SK-N-SH (cell line): ENCODE measurements at regions not wholly inside any gene's neighbourhood (a gene's known extent, or its start where the extent isn't known, plus 50 kb on each side); places are given as distances from the start of the nearest gene placed in this dataset.

ENCODE experiments used
- CTCF ChIA-PET: fragments of 300-600, 350-600 bp; formaldehyde crosslinking; extraction: SDS; loops from one replicate; lab custom pipeline; 2021; lab: Yijun Ruan, JAX
- POLR2A ChIA-PET: fragments of 350-600 bp; sonication (Branson Sonifier 250); formaldehyde crosslinking; extraction: SDS; loops from one replicate; lab custom pipeline; 2020; ENCODE audit warnings: antibody characterized with exemption, inconsistent platforms; lab: Yijun Ruan, JAX
- DNase-seq: peaks from one replicate; pipeline ENCODE4 v3.0.0; 2012
- H2AFZ ChIP-seq: fragments of 200-600 bp; sonication (generic); 2 replicates; pipeline ENCODE4 v1.8.1; 2016; ENCODE audit warnings: antibody characterized with exemption, mild to moderate bottlenecking, low read depth
- H3F3A ChIP-seq: fragments of 200-600 bp; sonication (generic); replicated peaks from 2 replicates; pipeline ENCODE3; 2016; ENCODE audit warnings: antibody characterized with exemption, mild to moderate bottlenecking; ENCODE audit not compliant: insufficient read depth
- H3K27ac ChIP-seq, 2 experiments: fragments of 200-500 bp in 1 of 2; fragments of 200-600 bp in 1 of 2; sonication (Bioruptor generic) in 1 of 2; sonication (generic), shearing (Covaris generic) in 1 of 2; 2 replicates each; pipeline versions ENCODE4 v1.5.1 to v1.6.1; 2014 to 2016; ENCODE audit warnings: low read depth in 2 of 2, inconsistent platforms in 1 of 2, low read length in 1 of 2, mild to moderate bottlenecking in 1 of 2, mixed read lengths in 1 of 2
- H3K27me3 ChIP-seq: fragments of 200-600 bp; sonication (generic), shearing (Covaris generic); 2 replicates; pipeline ENCODE4 v1.6.1; 2016; ENCODE audit warnings: mixed run types; ENCODE audit not compliant: insufficient read depth
- H3K36me3 ChIP-seq, 2 experiments: fragments of 200-500 bp in 1 of 2; fragments of 200-600 bp in 1 of 2; sonication (Bioruptor generic) in 1 of 2; sonication (generic) in 1 of 2; replicated peaks in 1 of 2; 2 replicates each; pipeline versions ENCODE3 to v1.5.1; 2014 to 2016; ENCODE audit warnings: low read length in 1 of 2, mild to moderate bottlenecking in 1 of 2; ENCODE audit not compliant: insufficient read depth in 2 of 2, control insufficient read depth in 1 of 2
- H3K4me1 ChIP-seq, 2 experiments: fragments of 200-500 bp in 1 of 2; fragments of 200-600 bp in 1 of 2; sonication (Bioruptor generic) in 1 of 2; sonication (generic), shearing (Covaris generic) in 1 of 2; 2 replicates each; pipeline versions ENCODE4 v1.5.1 to v1.6.1; 2014 to 2016; ENCODE audit warnings: low read depth in 1 of 2, low read length in 1 of 2, mixed run types in 1 of 2; ENCODE audit not compliant: insufficient read depth in 2 of 2, control insufficient read depth in 1 of 2
- H3K4me2 ChIP-seq: fragments of 200-600 bp; sonication (generic), shearing (Covaris generic); 2 replicates; pipeline ENCODE4 v1.6.1; 2017; ENCODE audit warnings: mixed run types
- H3K4me3 ChIP-seq, 2 experiments: fragments of 200-500 bp in 1 of 2; fragments of 200-600 bp in 1 of 2; sonication (Bioruptor generic) in 1 of 2; sonication (generic), shearing (Covaris generic) in 1 of 2; 2 replicates each; pipeline versions ENCODE4 v1.5.1 to v1.8.1; 2014 to 2016; ENCODE audit warnings: low read depth in 2 of 2, inconsistent platforms in 1 of 2, low read length in 1 of 2, mild to moderate bottlenecking in 1 of 2, mixed read lengths in 1 of 2, moderate library complexity in 1 of 2
- H3K79me2 ChIP-seq: fragments of 200-600 bp; sonication (generic); 2 replicates; pipeline ENCODE4 v1.8.1; 2017; ENCODE audit warnings: mild to moderate bottlenecking; ENCODE audit not compliant: insufficient read depth
- H3K9ac ChIP-seq: fragments of 200-600 bp; sonication (generic); 2 replicates; pipeline ENCODE4 v1.6.1; 2017; ENCODE audit warnings: mixed run types
- H3K9me2 ChIP-seq: fragments of 200-600 bp; sonication (generic); 2 replicates; pipeline ENCODE4 v1.6.1; 2017; ENCODE audit warnings: mixed run types
- H3K9me3 ChIP-seq: fragments of 200-600 bp; sonication (generic); 2 replicates; pipeline ENCODE4 v1.6.1; 2017; ENCODE audit warnings: mixed run types, mild to moderate bottlenecking, moderate library complexity
- H4K20me1 ChIP-seq: fragments of 200-600 bp; sonication (generic); 2 replicates; pipeline ENCODE4 v1.6.1; 2017; ENCODE audit warnings: mild to moderate bottlenecking, mixed run types; ENCODE audit not compliant: insufficient read depth
- CTCF ChIP-seq: fragments of 200-600 bp; sonication (generic); IDR thresholded peaks from 2 replicates; pipeline ENCODE4 v1.6.1; 2017; ENCODE audit warnings: antibody characterized with exemption, mild to moderate bottlenecking, moderate library complexity
- EP300 ChIP-seq, 2 experiments: IDR thresholded peaks; 2 replicates each; pipeline versions ENCODE4 v1.4.0 to v1.6.1; 2012; ENCODE audit warnings: borderline replicate concordance in 1 of 2, low read depth in 1 of 2, low read length in 1 of 2
- FOSL2 ChIP-seq: IDR thresholded peaks from 2 replicates; pipeline ENCODE4 v1.4.0; 2012; ENCODE audit warnings: low read depth, mild to moderate bottlenecking, moderate library complexity, borderline replicate concordance
- IRF3 ChIP-seq: fragments of 150-350 bp; IDR thresholded peaks from 2 replicates; pipeline ENCODE4 v1.6.1; 2016; ENCODE audit warnings: mild to moderate bottlenecking, low read depth, low read length
- JUND ChIP-seq: IDR thresholded peaks from 2 replicates; pipeline ENCODE4 v1.4.0; 2012
- MAX ChIP-seq: IDR thresholded peaks from 2 replicates; pipeline ENCODE4 v1.4.0; 2012; ENCODE audit warnings: low read depth
- MEF2A ChIP-seq: IDR thresholded peaks from 2 replicates; pipeline ENCODE4 v1.4.0; 2012; ENCODE audit warnings: low read depth, borderline replicate concordance
- MXI1 ChIP-seq: IDR thresholded peaks from 2 replicates; pipeline ENCODE4 v1.6.1; 2012; ENCODE audit warnings: mild to moderate bottlenecking, low read depth, low read length, improper control_type of control experiment
- NRF1 ChIP-seq: IDR thresholded peaks from 2 replicates; pipeline ENCODE4 v1.6.1; 2012; ENCODE audit warnings: low read depth, mild to moderate bottlenecking, low read length
- RXRA ChIP-seq: IDR thresholded peaks from 2 replicates; pipeline ENCODE4 v1.4.0; 2012; ENCODE audit warnings: low read depth, mild to moderate bottlenecking, borderline replicate concordance
- TAF1 ChIP-seq: IDR thresholded peaks from 2 replicates; pipeline ENCODE4 v1.6.1; 2012; ENCODE audit warnings: low read depth, mild to moderate bottlenecking, low read length, moderate library complexity, borderline replicate concordance
- TCF12 ChIP-seq: IDR thresholded peaks from 2 replicates; pipeline ENCODE4 v1.4.0; 2012
- TEAD4 ChIP-seq: IDR thresholded peaks from 2 replicates; pipeline ENCODE4 v1.4.0; 2012; ENCODE audit warnings: mild to moderate bottlenecking, borderline replicate concordance; ENCODE audit not compliant: insufficient read depth
- USF2 ChIP-seq: fragments of 150-350 bp; IDR thresholded peaks from 2 replicates; pipeline ENCODE4 v1.6.1; 2017; ENCODE audit warnings: antibody characterized with exemption, low read length, low read depth, borderline replicate concordance
- WGBS: methylation state at CpG from one replicate; pipeline ENCODE4 v1.1.6; 2017; ENCODE audit warnings: low lambda C conversion rate; 5-methylcytosine and 5-hydroxymethylcytosine counted together
- TF ChIP-seq, protein P1 (sequence below): IDR thresholded peaks from 2 replicates; pipeline ENCODE4 v1.4.0; 2012; ENCODE audit warnings: low read depth, borderline replicate concordance
- TF ChIP-seq, protein P2 (sequence below): IDR thresholded peaks from 2 replicates; pipeline ENCODE4 v1.4.0; 2012; ENCODE audit warnings: low read depth, borderline replicate concordance
- TF ChIP-seq, protein P3 (sequence below): IDR thresholded peaks from 2 replicates; pipeline ENCODE4 v1.6.1; 2012; ENCODE audit warnings: mild to moderate bottlenecking, low read depth, low read length, moderate library complexity

DNA sequence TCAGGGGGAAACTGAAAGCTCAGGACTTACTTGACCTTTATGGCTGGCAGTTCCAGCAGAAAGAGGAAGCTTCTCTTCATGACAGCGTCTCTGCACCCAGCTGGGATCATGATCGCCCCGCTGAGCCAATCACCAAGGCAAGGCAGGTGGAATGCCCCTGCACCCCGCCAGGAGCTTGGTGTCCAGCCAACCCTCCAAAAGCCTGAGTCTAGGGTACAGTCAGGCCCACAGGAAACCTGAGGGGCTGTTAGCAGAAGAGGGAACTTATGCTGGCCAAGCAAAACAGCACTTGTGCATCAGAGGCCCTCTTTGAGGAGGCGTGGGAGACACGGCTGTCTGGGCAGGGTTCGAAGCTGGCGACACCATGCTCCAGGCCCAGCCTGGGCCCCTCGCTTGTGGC is 188.3 kb upstream of the GMDS start:
- 73% methylated on average over 3 of the region's 9 CpGs for WGBS
- CTCF ChIA-PET = interaction anchor here (1.0 kb wide), 1 partner anchor 80 kb away, joined by 3 read pairs; no protein-coding TSS in a partner anchor

More for the DNA sequence above, 188.3 kb upstream of the GMDS start:
- peaks cover 0 to 8% of the 10 kb centered on the region in 2 experiments; a peak in 2 of 4 replicates for H3K4me1 ChIP-seq
- no peak overlapping the region for H2AFZ ChIP-seq
- no peaks in the 10 kb centered on the region for H3K36me3 ChIP-seq
- TF ChIP-seq, protein P1, sequence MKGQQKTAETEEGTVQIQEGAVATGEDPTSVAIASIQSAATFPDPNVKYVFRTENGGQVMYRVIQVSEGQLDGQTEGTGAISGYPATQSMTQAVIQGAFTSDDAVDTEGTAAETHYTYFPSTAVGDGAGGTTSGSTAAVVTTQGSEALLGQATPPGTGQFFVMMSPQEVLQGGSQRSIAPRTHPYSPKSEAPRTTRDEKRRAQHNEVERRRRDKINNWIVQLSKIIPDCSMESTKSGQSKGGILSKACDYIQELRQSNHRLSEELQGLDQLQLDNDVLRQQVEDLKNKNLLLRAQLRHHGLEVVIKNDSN = no peak
- no peak for TF ChIP-seq NRF1
- TF ChIP-seq USF2 = no peak
- TF ChIP-seq EP300 (IDR thresholded peaks at IDR 0.05; ENCODE audit: borderline replicate concordance in 1 of 2, low read depth in 1 of 2, low read length in 1 of 2) = no peak
- TF ChIP-seq FOSL2 = no peak
- TF ChIP-seq CTCF = no peak
- TF ChIP-seq TAF1 = no peak
- TF ChIP-seq, protein P2, sequence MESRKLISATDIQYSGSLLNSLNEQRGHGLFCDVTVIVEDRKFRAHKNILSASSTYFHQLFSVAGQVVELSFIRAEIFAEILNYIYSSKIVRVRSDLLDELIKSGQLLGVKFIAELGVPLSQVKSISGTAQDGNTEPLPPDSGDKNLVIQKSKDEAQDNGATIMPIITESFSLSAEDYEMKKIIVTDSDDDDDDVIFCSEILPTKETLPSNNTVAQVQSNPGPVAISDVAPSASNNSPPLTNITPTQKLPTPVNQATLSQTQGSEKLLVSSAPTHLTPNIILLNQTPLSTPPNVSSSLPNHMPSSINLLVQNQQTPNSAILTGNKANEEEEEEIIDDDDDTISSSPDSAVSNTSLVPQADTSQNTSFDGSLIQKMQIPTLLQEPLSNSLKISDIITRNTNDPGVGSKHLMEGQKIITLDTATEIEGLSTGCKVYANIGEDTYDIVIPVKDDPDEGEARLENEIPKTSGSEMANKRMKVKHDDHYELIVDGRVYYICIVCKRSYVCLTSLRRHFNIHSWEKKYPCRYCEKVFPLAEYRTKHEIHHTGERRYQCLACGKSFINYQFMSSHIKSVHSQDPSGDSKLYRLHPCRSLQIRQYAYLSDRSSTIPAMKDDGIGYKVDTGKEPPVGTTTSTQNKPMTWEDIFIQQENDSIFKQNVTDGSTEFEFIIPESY = no peak
- TF ChIP-seq JUND = no peak
- no peak for TF ChIP-seq IRF3
- TF ChIP-seq MEF2A = no peak
- no peak for TF ChIP-seq TEAD4
- TF ChIP-seq, protein P3, sequence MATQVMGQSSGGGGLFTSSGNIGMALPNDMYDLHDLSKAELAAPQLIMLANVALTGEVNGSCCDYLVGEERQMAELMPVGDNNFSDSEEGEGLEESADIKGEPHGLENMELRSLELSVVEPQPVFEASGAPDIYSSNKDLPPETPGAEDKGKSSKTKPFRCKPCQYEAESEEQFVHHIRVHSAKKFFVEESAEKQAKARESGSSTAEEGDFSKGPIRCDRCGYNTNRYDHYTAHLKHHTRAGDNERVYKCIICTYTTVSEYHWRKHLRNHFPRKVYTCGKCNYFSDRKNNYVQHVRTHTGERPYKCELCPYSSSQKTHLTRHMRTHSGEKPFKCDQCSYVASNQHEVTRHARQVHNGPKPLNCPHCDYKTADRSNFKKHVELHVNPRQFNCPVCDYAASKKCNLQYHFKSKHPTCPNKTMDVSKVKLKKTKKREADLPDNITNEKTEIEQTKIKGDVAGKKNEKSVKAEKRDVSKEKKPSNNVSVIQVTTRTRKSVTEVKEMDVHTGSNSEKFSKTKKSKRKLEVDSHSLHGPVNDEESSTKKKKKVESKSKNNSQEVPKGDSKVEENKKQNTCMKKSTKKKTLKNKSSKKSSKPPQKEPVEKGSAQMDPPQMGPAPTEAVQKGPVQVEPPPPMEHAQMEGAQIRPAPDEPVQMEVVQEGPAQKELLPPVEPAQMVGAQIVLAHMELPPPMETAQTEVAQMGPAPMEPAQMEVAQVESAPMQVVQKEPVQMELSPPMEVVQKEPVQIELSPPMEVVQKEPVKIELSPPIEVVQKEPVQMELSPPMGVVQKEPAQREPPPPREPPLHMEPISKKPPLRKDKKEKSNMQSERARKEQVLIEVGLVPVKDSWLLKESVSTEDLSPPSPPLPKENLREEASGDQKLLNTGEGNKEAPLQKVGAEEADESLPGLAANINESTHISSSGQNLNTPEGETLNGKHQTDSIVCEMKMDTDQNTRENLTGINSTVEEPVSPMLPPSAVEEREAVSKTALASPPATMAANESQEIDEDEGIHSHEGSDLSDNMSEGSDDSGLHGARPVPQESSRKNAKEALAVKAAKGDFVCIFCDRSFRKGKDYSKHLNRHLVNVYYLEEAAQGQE = no peak
- no peak for TF ChIP-seq TCF12
- no peak for TF ChIP-seq MAX
- no peak for TF ChIP-seq MXI1
- TF ChIP-seq RXRA = no peak
- no peak overlapping the region for H3K9ac ChIP-seq
- no peaks in the 10 kb centered on the region for H4K20me1 ChIP-seq
- H3F3A ChIP-seq = peaks cover 3% of the 10 kb centered on the region
- H3K79me2 ChIP-seq = no peaks in the 10 kb centered on the region
- H3K9me3 ChIP-seq = no peaks in the 10 kb centered on the region
- no peaks in the 10 kb centered on the region for H3K27me3 ChIP-seq
- DNase-seq = no peak
- no peak overlapping the region for H3K4me3 ChIP-seq
- POLR2A ChIA-PET = no interaction called here
- no peak overlapping the region for H3K4me2 ChIP-seq
- H3K9me2 ChIP-seq = no peaks in the 10 kb centered on the region
- H3K27ac ChIP-seq = no peak overlapping the region
